ENCODE measurements at regions not wholly inside any gene's neighbourhood (a gene's known extent, or its start where the extent isn't known, plus 50 kb on each side); places are given as distances from the start of the nearest gene placed in this dataset.

GRCh38 chr2:45192481-45192880, 183.2 kb upstream of the SIX2 start:
- intact Hi-C loops (cut with micrococcal nuclease) = no loop called here
- Histone ChIP-seq H3K9ac (ENCODE audit: insufficient read depth, low read length, poor library complexity, severe bottlenecking) (no peak overlapping the region), H3K9me3 (replicated peaks in 1 of 2; ENCODE audit: control insufficient read depth in 1 of 2, insufficient read depth in 1 of 2, low read length in 2 of 2) (no peaks in the 10 kb centered on the region), H3K36me3 (replicated peaks in 1 of 2; ENCODE audit: control insufficient read depth in 1 of 2, insufficient read depth in 2 of 2, low read length in 2 of 2) (no peaks in the 10 kb centered on the region), H3K4me2 (replicated peaks; ENCODE audit: extremely low read depth, low read length, poor library complexity, severe bottlenecking) (no peak overlapping the region), H3K79me2 (ENCODE audit: insufficient read depth, low read length) (no peaks in the 10 kb centered on the region), H3K27ac (ENCODE audit: low read depth in 1 of 2, low read length in 2 of 2) (no peak overlapping the region), H3K4me3 (replicated peaks in 1 of 3; ENCODE audit: low read depth in 2 of 3, low read length in 3 of 3) (no peak overlapping the region), H3K4me1 (ENCODE audit: control insufficient read depth in 1 of 2, insufficient read depth in 2 of 2, low read length in 2 of 2) (no peaks in the 10 kb centered on the region), H2AFZ (ENCODE audit: insufficient read depth, low read depth, low read length, poor library complexity, severe bottlenecking) (no peak overlapping the region), H3K27me3 (ENCODE audit: control insufficient read depth in 2 of 2, insufficient read depth in 2 of 2, low read length in 2 of 2) (no peaks in the 10 kb centered on the region), H4K20me1 (ENCODE audit: insufficient read depth, low read length) (no peaks in the 10 kb centered on the region)
- no peak for DNase-seq
- Mint-ChIP-seq H3K4me3 (no peak overlapping the region), H3K4me1 (no peaks in the 10 kb centered on the region), H3K9me3 (peaks cover 0 to 9% (median 4%) of the 10 kb centered on the region in 7 donors), H3K27ac (no peak overlapping the region), H3K36me3 (no peaks in the 10 kb centered on the region), H3K27me3 (ENCODE audit: low read depth in 3 of 3) (peaks cover 14 to 19% (median 16%) of the 10 kb centered on the region in 3 donors)
- WGBS (ENCODE audit: insufficient coverage) = 89% methylated on average over 3 of the region's 5 CpGs
- TF ChIP-seq CTCF (IDR thresholded peaks at IDR 0.05) = no peak

GRCh38 chr2:45191976-45192375, 182.7 kb upstream of the SIX2 start:
- no peaks in the 10 kb centered on the region for H3K9me3 ChIP-seq (replicated peaks in 1 of 2; ENCODE audit: control insufficient read depth in 1 of 2, insufficient read depth in 1 of 2, low read length in 2 of 2)
- intact Hi-C loops (cut with micrococcal nuclease) = no loop called here
- no peak for DNase-seq
- H3K4me1 ChIP-seq (ENCODE audit: control insufficient read depth in 1 of 2, insufficient read depth in 2 of 2, low read length in 2 of 2) = no peaks in the 10 kb centered on the region
- no peaks in the 10 kb centered on the region for H3K27me3 ChIP-seq (ENCODE audit: control insufficient read depth in 2 of 2, insufficient read depth in 2 of 2, low read length in 2 of 2)
- H4K20me1 ChIP-seq (ENCODE audit: insufficient read depth, low read length) = no peaks in the 10 kb centered on the region
- H2AFZ ChIP-seq (ENCODE audit: insufficient read depth, low read depth, low read length, poor library complexity, severe bottlenecking) = no peak overlapping the region
- Mint-ChIP-seq H3K27ac (no peak overlapping the region), H3K4me3 (no peak overlapping the region), H3K27me3 (ENCODE audit: low read depth in 3 of 3) (peaks cover 14 to 19% (median 16%) of the 10 kb centered on the region in 3 donors), H3K9me3 (peaks cover 0 to 9% (median 4%) of the 10 kb centered on the region in 7 donors), H3K36me3 (no peaks in the 10 kb centered on the region), H3K4me1 (no peaks in the 10 kb centered on the region)
- TF ChIP-seq CTCF (IDR thresholded peaks at IDR 0.05) = no peak
- no peak overlapping the region for H3K4me2 ChIP-seq (replicated peaks; ENCODE audit: extremely low read depth, low read length, poor library complexity, severe bottlenecking)
- H3K9ac ChIP-seq (ENCODE audit: insufficient read depth, low read length, poor library complexity, severe bottlenecking) = no peak overlapping the region
- H3K36me3 ChIP-seq (replicated peaks in 1 of 2; ENCODE audit: control insufficient read depth in 1 of 2, insufficient read depth in 2 of 2, low read length in 2 of 2) = no peaks in the 10 kb centered on the region
- H3K27ac ChIP-seq (ENCODE audit: low read depth in 1 of 2, low read length in 2 of 2) = no peak overlapping the region
- H3K79me2 ChIP-seq (ENCODE audit: insufficient read depth, low read length) = no peaks in the 10 kb centered on the region
- WGBS (ENCODE audit: insufficient coverage) = 93% methylated on average over 6 of the region's 8 CpGs
- no peak overlapping the region for H3K4me3 ChIP-seq (replicated peaks in 1 of 3; ENCODE audit: low read depth in 2 of 3, low read length in 3 of 3)

All from CD14-positive monocyte (primary cell).